ENCODE measurements at regions not wholly inside any gene's neighbourhood (a gene's known extent, or its start where the extent isn't known, plus 50 kb on each side); places are given as distances from the start of the nearest gene placed in this dataset.

GRCh38 chr15:86004061-86004460 lies 75.6 kb upstream of the AGBL1 start:
- H3K36me3 Mint-ChIP-seq = no peaks in the 10 kb centered on the region
- H3K4me1 Mint-ChIP-seq = peaks cover 0 to 2% (median 0%) of the 10 kb centered on the region in 4 donors
- DNase-seq (no peak), ATAC-seq (no peak)
- no peaks in the 10 kb centered on the region for H3K9me3 Mint-ChIP-seq
- H3K4me3 Mint-ChIP-seq = no peak overlapping the region
- peaks cover 8 to 36% (median 26%) of the 10 kb centered on the region in 5 donors for H3K27me3 Mint-ChIP-seq
- H3K27ac Mint-ChIP-seq = no peak overlapping the region
- POLR2A ChIA-PET = no interaction called here

GRCh38 chr15:86006546-86006945 lies 73.1 kb upstream of the AGBL1 start:
- Mint-ChIP-seq H3K9me3 (no peaks in the 10 kb centered on the region), H3K4me3 (no peak overlapping the region), H3K27ac (no peak overlapping the region), H3K36me3 (no peaks in the 10 kb centered on the region), H3K4me1 (peaks cover 0 to 2% (median 0%) of the 10 kb centered on the region in 4 donors), H3K27me3 (peaks cover 8 to 34% (median 26%) of the 10 kb centered on the region in 5 donors)
- DNase-seq (no peak), ATAC-seq (no peak)
- POLR2A ChIA-PET = no interaction called here

DNA sequence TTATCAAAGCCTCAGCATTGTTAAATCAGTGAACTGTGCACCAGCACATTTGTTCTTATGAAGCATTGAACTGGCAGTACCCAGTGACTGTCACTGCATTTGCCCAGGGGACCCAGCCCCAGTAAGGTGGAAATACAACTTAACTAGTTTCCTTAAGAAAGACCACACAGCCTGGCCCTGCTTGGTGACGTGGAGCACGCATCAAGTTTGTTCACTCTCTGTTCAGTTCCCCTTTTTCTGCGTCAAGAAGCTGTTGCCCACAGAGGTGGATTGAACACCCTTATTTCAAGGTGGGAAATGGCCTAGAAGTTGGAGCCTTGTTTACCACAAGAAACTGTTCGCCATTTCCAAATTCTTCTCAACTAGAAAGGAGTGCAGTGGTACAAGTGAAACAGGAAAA lies 69.9 kb upstream of the AGBL1 start:
- ATAC-seq = no peak

GRCh38 chr15:86010398-86010797 lies 69.3 kb upstream of the AGBL1 start:
- no peak for DNase-seq
- Mint-ChIP-seq H3K4me3 (no peak overlapping the region), H3K27me3 (peaks cover 2 to 15% (median 9%) of the 10 kb centered on the region in 5 donors), H3K9me3 (no peaks in the 10 kb centered on the region), H3K27ac (no peak overlapping the region), H3K36me3 (no peaks in the 10 kb centered on the region), H3K4me1 (peaks cover 0 to 2% (median 0%) of the 10 kb centered on the region in 4 donors)
- POLR2A ChIA-PET = no interaction called here
- ATAC-seq = no peak

More for the DNA sequence above, 69.9 kb upstream of the AGBL1 start:
- Mint-ChIP-seq H3K27ac (no peak overlapping the region), H3K36me3 (no peaks in the 10 kb centered on the region), H3K4me3 (no peak overlapping the region), H3K9me3 (no peaks in the 10 kb centered on the region), H3K27me3 (peaks cover 4 to 18% (median 7%) of the 10 kb centered on the region in 5 donors), H3K4me1 (peaks cover 0 to 2% (median 0%) of the 10 kb centered on the region in 4 donors)
- POLR2A ChIA-PET = no interaction called here
- no peak for DNase-seq

DNA sequence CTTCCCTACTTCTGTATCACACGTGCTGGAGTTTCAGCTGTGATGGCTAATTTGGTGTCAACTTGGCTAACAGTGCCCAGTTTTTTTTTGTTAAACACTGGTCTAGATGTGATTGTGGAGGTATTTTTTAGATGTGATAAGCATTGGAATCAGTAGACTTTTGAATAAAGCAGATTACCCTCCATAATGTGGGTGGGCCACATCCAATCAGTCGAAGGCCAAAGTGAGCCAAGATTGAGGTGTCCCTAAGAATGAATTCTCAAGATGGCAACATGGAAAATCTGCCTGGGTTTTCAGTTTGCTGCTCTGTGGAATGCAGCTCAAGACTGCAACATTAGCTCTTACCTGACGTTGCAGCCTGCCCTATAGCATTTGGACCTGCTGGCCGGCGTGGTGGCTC lies 68.8 kb upstream of the AGBL1 start:
- H3K36me3 Mint-ChIP-seq = no peaks in the 10 kb centered on the region

DNA sequence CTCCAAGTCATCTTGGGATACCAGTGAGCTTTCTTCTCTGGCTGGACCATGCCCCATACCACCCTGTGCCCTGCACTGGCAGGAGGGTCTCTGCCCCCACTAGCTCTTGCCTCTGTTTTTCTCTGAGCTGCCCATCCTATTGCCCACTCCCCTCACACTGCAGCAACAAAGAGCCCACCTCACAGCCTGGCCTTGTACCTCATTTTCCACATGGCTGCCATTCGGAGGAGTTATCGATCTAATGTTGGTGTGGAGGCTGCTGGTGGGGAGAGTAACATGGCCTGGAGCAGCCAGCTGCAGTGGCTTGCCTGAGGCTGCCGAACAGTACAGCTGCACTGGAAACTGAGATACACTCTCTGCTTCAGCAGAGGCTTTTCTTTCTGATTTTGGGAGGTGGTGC lies 65.7 kb upstream of the AGBL1 start:
- H3K4me1 Mint-ChIP-seq = no peaks in the 10 kb centered on the region
- H3K27ac Mint-ChIP-seq = no peak overlapping the region

More for the DNA sequence above, 68.8 kb upstream of the AGBL1 start:
- Mint-ChIP-seq H3K27me3 (peaks cover 5 to 18% (median 9%) of the 10 kb centered on the region in 5 donors), H3K9me3 (no peaks in the 10 kb centered on the region), H3K27ac (no peak overlapping the region), H3K4me3 (no peak overlapping the region), H3K4me1 (peaks cover 0 to 2% (median 0%) of the 10 kb centered on the region in 4 donors)
- POLR2A ChIA-PET = no interaction called here
- DNase-seq = no peak
- no peak for ATAC-seq

DNA sequence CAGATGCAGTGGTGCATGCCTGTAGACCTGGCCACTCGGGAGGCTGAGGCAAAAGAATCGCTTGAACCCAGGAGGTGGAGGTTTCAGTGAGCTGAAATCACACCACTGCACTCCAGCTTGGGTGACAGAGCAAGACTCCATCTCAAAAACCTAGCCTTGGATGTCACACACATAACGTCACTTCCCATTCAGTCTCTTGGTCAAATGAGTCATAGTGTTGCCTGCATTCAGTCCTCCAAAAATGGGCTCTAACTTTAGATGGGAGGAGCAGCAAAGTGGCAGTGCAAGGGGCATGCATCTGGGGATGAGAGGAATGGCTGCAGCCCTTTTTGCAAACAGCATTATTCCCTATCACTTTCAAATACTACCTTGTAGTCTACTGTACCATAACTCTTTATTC lies 62.9 kb upstream of the AGBL1 start:
- no peak for DNase-seq
- Mint-ChIP-seq H3K9me3 (no peaks in the 10 kb centered on the region), H3K4me3 (no peak overlapping the region), H3K4me1 (no peaks in the 10 kb centered on the region), H3K27me3 (peaks cover 11 to 49% (median 23%) of the 10 kb centered on the region in 5 donors), H3K27ac (no peak overlapping the region), H3K36me3 (no peaks in the 10 kb centered on the region)
- POLR2A ChIA-PET = no interaction called here
- no peak for ATAC-seq

More for the DNA sequence above, 65.7 kb upstream of the AGBL1 start:
- no peak overlapping the region for H3K4me3 Mint-ChIP-seq
- H3K36me3 Mint-ChIP-seq = no peaks in the 10 kb centered on the region
- DNase-seq = no peak
- ATAC-seq = no peak
- peaks cover 7 to 28% (median 21%) of the 10 kb centered on the region in 5 donors for H3K27me3 Mint-ChIP-seq
- H3K9me3 Mint-ChIP-seq = no peaks in the 10 kb centered on the region
- POLR2A ChIA-PET = no interaction called here

- Mint-ChIP-seq H3K9me3 (no peaks in the 10 kb centered on the region), H3K36me3 (no peaks in the 10 kb centered on the region), H3K27ac (no peak overlapping the region), H3K4me1 (no peaks in the 10 kb centered on the region), H3K4me3 (no peak overlapping the region), H3K27me3 (peaks cover 14 to 46% (median 24%) of the 10 kb centered on the region in 5 donors)
- POLR2A ChIA-PET = no interaction called here
- DNase-seq = no peak
- no peak for ATAC-seq
Measured at GRCh38 chr15:86018679-86019078, 61.0 kb upstream of the AGBL1 start.

GRCh38 chr15:86021281-86022264 lies 58.1 kb upstream of the AGBL1 start:
- H3K27ac Mint-ChIP-seq = no peak overlapping the region

GRCh38 chr15:86028961-86029360 lies 50.7 kb upstream of the AGBL1 start:
- peaks cover 0 to 14% (median 1%) of the 10 kb centered on the region in 5 donors for H3K27me3 Mint-ChIP-seq
- POLR2A ChIA-PET = no interaction called here
- no peaks in the 10 kb centered on the region for H3K4me1 Mint-ChIP-seq
- H3K36me3 Mint-ChIP-seq = no peaks in the 10 kb centered on the region
- no peaks in the 10 kb centered on the region for H3K9me3 Mint-ChIP-seq
- no peak overlapping the region for H3K4me3 Mint-ChIP-seq
- no peak for ATAC-seq
- no peak for DNase-seq
- H3K27ac Mint-ChIP-seq = no peak overlapping the region

More at GRCh38 chr15:86021281-86022264, 58.1 kb upstream of the AGBL1 start:
- Mint-ChIP-seq H3K27me3 (peaks cover 9 to 38% (median 28%) of the 10 kb centered on the region in 5 donors), H3K9me3 (no peaks in the 10 kb centered on the region), H3K4me1 (no peaks in the 10 kb centered on the region), H3K4me3 (no peak overlapping the region), H3K36me3 (no peaks in the 10 kb centered on the region)
- POLR2A ChIA-PET = no interaction called here
- ATAC-seq (no peak), DNase-seq (no peak)

Data from naive thymus-derived CD8-positive, alpha-beta T cell (primary cell).